SK-N-SH (cell line): ENCODE measurements at regions not wholly inside any gene's neighbourhood (a gene's known extent, or its start where the extent isn't known, plus 50 kb on each side); places are given as distances from the start of the nearest gene placed in this dataset.

Source experiments
- CTCF ChIA-PET: fragments of 300-600, 350-600 bp; formaldehyde crosslinking; extraction: SDS; loops from one replicate; lab custom pipeline; 2021; lab: Yijun Ruan, JAX
- POLR2A ChIA-PET: fragments of 350-600 bp; sonication (Branson Sonifier 250); formaldehyde crosslinking; extraction: SDS; loops from one replicate; lab custom pipeline; 2020; ENCODE audit warnings: antibody characterized with exemption, inconsistent platforms; lab: Yijun Ruan, JAX
- DNase-seq: peaks from one replicate; pipeline ENCODE4 v3.0.0; 2012
- H2AFZ ChIP-seq: fragments of 200-600 bp; sonication (generic); 2 replicates; pipeline ENCODE4 v1.8.1; 2016; ENCODE audit warnings: antibody characterized with exemption, mild to moderate bottlenecking, low read depth
- H3F3A ChIP-seq: fragments of 200-600 bp; sonication (generic); replicated peaks from 2 replicates; pipeline ENCODE3; 2016; ENCODE audit warnings: antibody characterized with exemption, mild to moderate bottlenecking; ENCODE audit not compliant: insufficient read depth
- H3K27ac ChIP-seq, 2 experiments: fragments of 200-500 bp in 1 of 2; fragments of 200-600 bp in 1 of 2; sonication (Bioruptor generic) in 1 of 2; sonication (generic), shearing (Covaris generic) in 1 of 2; 2 replicates each; pipeline versions ENCODE4 v1.5.1 to v1.6.1; 2014 to 2016; ENCODE audit warnings: low read depth in 2 of 2, inconsistent platforms in 1 of 2, low read length in 1 of 2, mild to moderate bottlenecking in 1 of 2, mixed read lengths in 1 of 2
- H3K27me3 ChIP-seq: fragments of 200-600 bp; sonication (generic), shearing (Covaris generic); 2 replicates; pipeline ENCODE4 v1.6.1; 2016; ENCODE audit warnings: mixed run types; ENCODE audit not compliant: insufficient read depth
- H3K36me3 ChIP-seq, 2 experiments: fragments of 200-500 bp in 1 of 2; fragments of 200-600 bp in 1 of 2; sonication (Bioruptor generic) in 1 of 2; sonication (generic) in 1 of 2; replicated peaks in 1 of 2; 2 replicates each; pipeline versions ENCODE3 to v1.5.1; 2014 to 2016; ENCODE audit warnings: low read length in 1 of 2, mild to moderate bottlenecking in 1 of 2; ENCODE audit not compliant: insufficient read depth in 2 of 2, control insufficient read depth in 1 of 2
- H3K4me1 ChIP-seq, 2 experiments: fragments of 200-500 bp in 1 of 2; fragments of 200-600 bp in 1 of 2; sonication (Bioruptor generic) in 1 of 2; sonication (generic), shearing (Covaris generic) in 1 of 2; 2 replicates each; pipeline versions ENCODE4 v1.5.1 to v1.6.1; 2014 to 2016; ENCODE audit warnings: low read depth in 1 of 2, low read length in 1 of 2, mixed run types in 1 of 2; ENCODE audit not compliant: insufficient read depth in 2 of 2, control insufficient read depth in 1 of 2
- H3K4me2 ChIP-seq: fragments of 200-600 bp; sonication (generic), shearing (Covaris generic); 2 replicates; pipeline ENCODE4 v1.6.1; 2017; ENCODE audit warnings: mixed run types
- H3K4me3 ChIP-seq, 2 experiments: fragments of 200-500 bp in 1 of 2; fragments of 200-600 bp in 1 of 2; sonication (Bioruptor generic) in 1 of 2; sonication (generic), shearing (Covaris generic) in 1 of 2; 2 replicates each; pipeline versions ENCODE4 v1.5.1 to v1.8.1; 2014 to 2016; ENCODE audit warnings: low read depth in 2 of 2, inconsistent platforms in 1 of 2, low read length in 1 of 2, mild to moderate bottlenecking in 1 of 2, mixed read lengths in 1 of 2, moderate library complexity in 1 of 2
- H3K79me2 ChIP-seq: fragments of 200-600 bp; sonication (generic); 2 replicates; pipeline ENCODE4 v1.8.1; 2017; ENCODE audit warnings: mild to moderate bottlenecking; ENCODE audit not compliant: insufficient read depth
- H3K9ac ChIP-seq: fragments of 200-600 bp; sonication (generic); 2 replicates; pipeline ENCODE4 v1.6.1; 2017; ENCODE audit warnings: mixed run types
- H3K9me2 ChIP-seq: fragments of 200-600 bp; sonication (generic); 2 replicates; pipeline ENCODE4 v1.6.1; 2017; ENCODE audit warnings: mixed run types
- H3K9me3 ChIP-seq: fragments of 200-600 bp; sonication (generic); 2 replicates; pipeline ENCODE4 v1.6.1; 2017; ENCODE audit warnings: mixed run types, mild to moderate bottlenecking, moderate library complexity
- H4K20me1 ChIP-seq: fragments of 200-600 bp; sonication (generic); 2 replicates; pipeline ENCODE4 v1.6.1; 2017; ENCODE audit warnings: mild to moderate bottlenecking, mixed run types; ENCODE audit not compliant: insufficient read depth
- ELF1 ChIP-seq: IDR thresholded peaks from 2 replicates; pipeline ENCODE4 v1.4.0; 2012
- EZH2phosphoT487 ChIP-seq: fragments of 200-600 bp; sonication (generic); IDR thresholded peaks from 2 replicates; pipeline ENCODE4 v1.6.1; 2017; ENCODE audit warnings: low read depth, mixed run types, mild to moderate bottlenecking, antibody characterized with exemption, moderate library complexity, borderline replicate concordance
- FOSL2 ChIP-seq: IDR thresholded peaks from 2 replicates; pipeline ENCODE4 v1.4.0; 2012; ENCODE audit warnings: low read depth, mild to moderate bottlenecking, moderate library complexity, borderline replicate concordance
- FOXM1 ChIP-seq: IDR thresholded peaks from 2 replicates; pipeline ENCODE4 v1.4.0; 2012; ENCODE audit warnings: low read depth, mild to moderate bottlenecking
- GABPA ChIP-seq: IDR thresholded peaks from 2 replicates; pipeline ENCODE4 v1.4.0; 2012; ENCODE audit warnings: low read depth, mild to moderate bottlenecking
- GATA2 ChIP-seq: sonication (generic); formaldehyde crosslinking; IDR thresholded peaks from 2 replicates; pipeline ENCODE4 v1.5.0; 2020; ENCODE audit warnings: mild to moderate bottlenecking, missing genetic modification reagents
- JUND ChIP-seq: IDR thresholded peaks from 2 replicates; pipeline ENCODE4 v1.4.0; 2012
- MXI1 ChIP-seq: IDR thresholded peaks from 2 replicates; pipeline ENCODE4 v1.6.1; 2012; ENCODE audit warnings: mild to moderate bottlenecking, low read depth, low read length, improper control_type of control experiment
- NRF1 ChIP-seq: IDR thresholded peaks from 2 replicates; pipeline ENCODE4 v1.6.1; 2012; ENCODE audit warnings: low read depth, mild to moderate bottlenecking, low read length
- RAD21 ChIP-seq: IDR thresholded peaks from 2 replicates; pipeline ENCODE4 v1.6.1; 2012; ENCODE audit warnings: mild to moderate bottlenecking, low read length
- RFX5 ChIP-seq: IDR thresholded peaks from 2 replicates; pipeline ENCODE4 v1.6.1; 2012; ENCODE audit warnings: mild to moderate bottlenecking, improper control_type of control experiment, low read length
- RXRA ChIP-seq: IDR thresholded peaks from 2 replicates; pipeline ENCODE4 v1.4.0; 2012; ENCODE audit warnings: low read depth, mild to moderate bottlenecking, borderline replicate concordance
- SIN3A ChIP-seq: IDR thresholded peaks from 2 replicates; pipeline ENCODE4 v1.6.1; 2012; ENCODE audit warnings: low read depth, mild to moderate bottlenecking, low read length, moderate library complexity, borderline replicate concordance
- SMC3 ChIP-seq: IDR thresholded peaks from 2 replicates; pipeline ENCODE4 v1.6.1; 2012; ENCODE audit warnings: low read depth, low read length, improper control_type of control experiment
- TAF1 ChIP-seq: IDR thresholded peaks from 2 replicates; pipeline ENCODE4 v1.6.1; 2012; ENCODE audit warnings: low read depth, mild to moderate bottlenecking, low read length, moderate library complexity, borderline replicate concordance
- YY1 ChIP-seq: IDR thresholded peaks from 2 replicates; pipeline ENCODE4 v1.4.0; 2012; ENCODE audit warnings: low read depth, mild to moderate bottlenecking
- WGBS: methylation state at CpG from one replicate; pipeline ENCODE4 v1.1.6; 2017; ENCODE audit warnings: low lambda C conversion rate; 5-methylcytosine and 5-hydroxymethylcytosine counted together
- TF ChIP-seq, protein P1 (sequence below): fragments of 150-350 bp; IDR thresholded peaks from 2 replicates; pipeline ENCODE4 v1.6.1; 2016; ENCODE audit warnings: mild to moderate bottlenecking, low read depth, low read length
- TF ChIP-seq, protein P2 (sequence below): fragments of 200-600 bp; sonication (generic); IDR thresholded peaks from 2 replicates; pipeline ENCODE4 v1.6.1; 2017; ENCODE audit warnings: antibody characterized with exemption, mild to moderate bottlenecking, moderate library complexity
- TF ChIP-seq, protein P3 (sequence below): IDR thresholded peaks from 2 replicates; pipeline ENCODE4 v1.4.0; 2012; ENCODE audit warnings: low read depth, borderline replicate concordance

GRCh38 chr9:27752069-27752468, 178.8 kb upstream of the C9orf72 start:
- H3K4me3 ChIP-seq, result no peak overlapping the region
- H3K4me2 ChIP-seq, result no peak overlapping the region
- DNase-seq, result no peak
- no peaks in the 10 kb centered on the region for H3K36me3 ChIP-seq
- H3F3A ChIP-seq, result no peaks in the 10 kb centered on the region
- H3K9me2 ChIP-seq, result no peaks in the 10 kb centered on the region
- no peaks in the 10 kb centered on the region for H4K20me1 ChIP-seq
- no peak overlapping the region for H2AFZ ChIP-seq
- H3K4me1 ChIP-seq, result peaks cover 0 to 2% of the 10 kb centered on the region in 2 experiments; a peak in 1 of 4 replicates
- H3K9me3 ChIP-seq, result no peaks in the 10 kb centered on the region
- no peaks in the 10 kb centered on the region for H3K79me2 ChIP-seq
- H3K9ac ChIP-seq, result no peak overlapping the region
- CTCF ChIA-PET, result no interaction called here
- POLR2A ChIA-PET, result no interaction called here
- no peaks in the 10 kb centered on the region for H3K27me3 ChIP-seq
- WGBS, result 52% methylated on average over 4 of the region's 4 CpGs
- no peak overlapping the region for H3K27ac ChIP-seq
- TF ChIP-seq RFX5 (no peak), SIN3A (no peak), FOSL2 (no peak), RAD21 (no peak), FOXM1 (no peak), YY1 (no peak), TAF1 (no peak), SMC3 (no peak), GABPA (no peak), ELF1 (no peak), GATA2 (CRISPR knock-in tag) (no peak), JUND (no peak), MXI1 (no peak), EZH2phosphoT487 (no peak), NRF1 (no peak), RXRA (no peak)
- TF ChIP-seq, protein P1, sequence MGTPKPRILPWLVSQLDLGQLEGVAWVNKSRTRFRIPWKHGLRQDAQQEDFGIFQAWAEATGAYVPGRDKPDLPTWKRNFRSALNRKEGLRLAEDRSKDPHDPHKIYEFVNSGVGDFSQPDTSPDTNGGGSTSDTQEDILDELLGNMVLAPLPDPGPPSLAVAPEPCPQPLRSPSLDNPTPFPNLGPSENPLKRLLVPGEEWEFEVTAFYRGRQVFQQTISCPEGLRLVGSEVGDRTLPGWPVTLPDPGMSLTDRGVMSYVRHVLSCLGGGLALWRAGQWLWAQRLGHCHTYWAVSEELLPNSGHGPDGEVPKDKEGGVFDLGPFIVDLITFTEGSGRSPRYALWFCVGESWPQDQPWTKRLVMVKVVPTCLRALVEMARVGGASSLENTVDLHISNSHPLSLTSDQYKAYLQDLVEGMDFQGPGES, result no peak
- TF ChIP-seq, protein P2, sequence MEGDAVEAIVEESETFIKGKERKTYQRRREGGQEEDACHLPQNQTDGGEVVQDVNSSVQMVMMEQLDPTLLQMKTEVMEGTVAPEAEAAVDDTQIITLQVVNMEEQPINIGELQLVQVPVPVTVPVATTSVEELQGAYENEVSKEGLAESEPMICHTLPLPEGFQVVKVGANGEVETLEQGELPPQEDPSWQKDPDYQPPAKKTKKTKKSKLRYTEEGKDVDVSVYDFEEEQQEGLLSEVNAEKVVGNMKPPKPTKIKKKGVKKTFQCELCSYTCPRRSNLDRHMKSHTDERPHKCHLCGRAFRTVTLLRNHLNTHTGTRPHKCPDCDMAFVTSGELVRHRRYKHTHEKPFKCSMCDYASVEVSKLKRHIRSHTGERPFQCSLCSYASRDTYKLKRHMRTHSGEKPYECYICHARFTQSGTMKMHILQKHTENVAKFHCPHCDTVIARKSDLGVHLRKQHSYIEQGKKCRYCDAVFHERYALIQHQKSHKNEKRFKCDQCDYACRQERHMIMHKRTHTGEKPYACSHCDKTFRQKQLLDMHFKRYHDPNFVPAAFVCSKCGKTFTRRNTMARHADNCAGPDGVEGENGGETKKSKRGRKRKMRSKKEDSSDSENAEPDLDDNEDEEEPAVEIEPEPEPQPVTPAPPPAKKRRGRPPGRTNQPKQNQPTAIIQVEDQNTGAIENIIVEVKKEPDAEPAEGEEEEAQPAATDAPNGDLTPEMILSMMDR, result no peak
- TF ChIP-seq, protein P3, sequence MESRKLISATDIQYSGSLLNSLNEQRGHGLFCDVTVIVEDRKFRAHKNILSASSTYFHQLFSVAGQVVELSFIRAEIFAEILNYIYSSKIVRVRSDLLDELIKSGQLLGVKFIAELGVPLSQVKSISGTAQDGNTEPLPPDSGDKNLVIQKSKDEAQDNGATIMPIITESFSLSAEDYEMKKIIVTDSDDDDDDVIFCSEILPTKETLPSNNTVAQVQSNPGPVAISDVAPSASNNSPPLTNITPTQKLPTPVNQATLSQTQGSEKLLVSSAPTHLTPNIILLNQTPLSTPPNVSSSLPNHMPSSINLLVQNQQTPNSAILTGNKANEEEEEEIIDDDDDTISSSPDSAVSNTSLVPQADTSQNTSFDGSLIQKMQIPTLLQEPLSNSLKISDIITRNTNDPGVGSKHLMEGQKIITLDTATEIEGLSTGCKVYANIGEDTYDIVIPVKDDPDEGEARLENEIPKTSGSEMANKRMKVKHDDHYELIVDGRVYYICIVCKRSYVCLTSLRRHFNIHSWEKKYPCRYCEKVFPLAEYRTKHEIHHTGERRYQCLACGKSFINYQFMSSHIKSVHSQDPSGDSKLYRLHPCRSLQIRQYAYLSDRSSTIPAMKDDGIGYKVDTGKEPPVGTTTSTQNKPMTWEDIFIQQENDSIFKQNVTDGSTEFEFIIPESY, result no peak
